ENCODE measurements at regions not wholly inside any gene's neighbourhood (a gene's known extent, or its start where the extent isn't known, plus 50 kb on each side); places are given as distances from the start of the nearest gene placed in this dataset.

GRCh38 chr10:111151595-111152307 is 74.9 kb downstream of the ADRA2A start:
- TF ChIP-seq POLR2A (IDR thresholded peaks at IDR 0.05) = no peak
- no peak for TF ChIP-seq EP300 (IDR thresholded peaks at IDR 0.05)

Data from sigmoid colon (tissue), 4 donors.